Stimulated activated naive CD8-positive, alpha-beta T cell treated with anti-CD3 and anti-CD28 coated beads, Interleukin-15, amount 100 ng/mL, for 72 hours (primary cell): ENCODE measurements at regions not wholly inside any gene's neighbourhood (a gene's known extent, or its start where the extent isn't known, plus 50 kb on each side); places are given as distances from the start of the nearest gene placed in this dataset.

ENCODE experiments used
- ATAC-seq: fragments of 150-1000 bp; cut with Tn5 transposase; 2 replicates; pipeline ENCODE4 v1.10.0; 2021; ENCODE audit warnings: mild to moderate bottlenecking, moderate library complexity
- DNase-seq, 2 donors: peaks; one replicate each; pipeline ENCODE4 v3.0.0; 2021 to 2022
- H3K27ac Mint-ChIP-seq, 2 donors: one replicate each; pipeline ENCODE4 v1.8.0; 2022; ENCODE audit warnings: mild to moderate bottlenecking in 2 of 2, mixed read lengths in 2 of 2, moderate library complexity in 2 of 2
- H3K27me3 Mint-ChIP-seq: one replicate; pipeline ENCODE4 v1.8.0; 2022; ENCODE audit warnings: mixed read lengths
- H3K4me1 Mint-ChIP-seq: one replicate; pipeline ENCODE4 v1.8.0; 2022; ENCODE audit warnings: mild to moderate bottlenecking, mixed read lengths
- H3K4me3 Mint-ChIP-seq, 2 donors: one replicate each; pipeline ENCODE4 v1.8.0; 2022; ENCODE audit warnings: mild to moderate bottlenecking in 2 of 2, mixed read lengths in 2 of 2, moderate library complexity in 1 of 2
- H3K9me3 Mint-ChIP-seq, 2 donors: one replicate each; pipeline ENCODE4 v1.8.0; 2022; ENCODE audit warnings: mixed read lengths in 2 of 2

DNA sequence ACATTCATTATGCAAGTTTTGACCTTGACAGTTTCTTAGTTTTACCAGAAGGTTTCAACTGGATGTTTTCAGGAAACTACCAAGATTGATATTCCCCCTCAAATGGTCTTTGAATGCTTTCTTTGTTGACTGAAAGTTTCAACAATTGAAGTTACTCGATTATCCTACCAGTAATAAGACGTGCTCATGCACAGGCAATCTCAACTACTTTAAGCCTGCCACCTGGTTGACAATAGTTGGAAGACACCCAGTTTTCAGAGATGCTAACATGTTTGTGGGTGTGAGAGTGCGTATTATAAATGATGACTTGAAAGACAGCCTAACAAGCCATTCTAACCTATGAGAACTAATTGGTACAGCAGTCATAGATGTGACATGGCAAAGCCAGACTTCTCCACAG, 73.4 kb upstream of the ITPRID1 start:
- DNase-seq, result no peak
- no peak for ATAC-seq
- Mint-ChIP-seq H3K27ac (no peak overlapping the region), H3K4me1 (no peaks in the 10 kb centered on the region), H3K4me3 (no peak overlapping the region), H3K27me3 (no peaks in the 10 kb centered on the region), H3K9me3 (peaks cover 0 to under 1% of the 10 kb centered on the region in 2 donors)

DNA sequence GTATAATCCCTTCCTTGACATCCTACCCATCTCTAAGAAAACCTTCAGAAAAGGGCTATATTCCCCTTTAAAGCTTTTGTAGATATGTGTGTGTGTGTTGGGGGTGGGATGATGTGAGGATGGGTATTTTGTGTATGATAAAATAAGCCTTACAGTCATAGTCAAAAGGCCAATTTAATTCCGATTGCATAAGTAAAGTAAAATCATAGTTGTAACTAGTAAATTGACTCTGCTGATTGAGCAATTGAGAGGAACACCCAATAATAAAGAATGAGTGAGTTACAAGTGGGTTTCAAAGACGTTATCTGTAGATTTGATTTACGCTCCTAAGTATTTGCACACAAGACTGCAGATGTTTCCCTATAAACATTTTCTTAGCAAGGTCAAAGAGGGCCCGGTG, 71.3 kb upstream of the ITPRID1 start:
- Mint-ChIP-seq H3K27me3 (no peaks in the 10 kb centered on the region), H3K4me3 (no peak overlapping the region), H3K4me1 (no peaks in the 10 kb centered on the region), H3K27ac (no peak overlapping the region), H3K9me3 (no peaks in the 10 kb centered on the region)
- ATAC-seq (no peak), DNase-seq (no peak)

DNA sequence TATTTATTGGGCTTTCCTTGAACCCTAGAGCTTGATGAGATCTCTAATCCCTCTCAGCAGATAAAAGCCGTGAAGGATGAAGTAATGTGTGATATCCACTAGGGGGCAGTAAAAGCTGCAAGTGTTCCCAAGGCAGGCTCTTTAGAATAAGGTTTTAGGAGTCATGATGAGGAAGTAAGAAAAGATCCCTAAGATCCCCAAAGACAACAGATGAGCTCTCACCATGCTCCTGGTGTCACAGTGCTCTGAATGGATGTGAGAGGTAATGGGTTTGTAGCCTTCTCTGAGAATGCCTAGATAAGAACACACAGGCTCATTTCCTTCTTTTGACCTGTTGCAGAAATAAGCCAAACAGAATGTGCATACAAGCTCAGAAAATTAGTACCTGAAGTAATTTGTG, 70.4 kb upstream of the ITPRID1 start:
- no peaks in the 10 kb centered on the region for H3K9me3 Mint-ChIP-seq
- no peaks in the 10 kb centered on the region for H3K4me1 Mint-ChIP-seq
- no peaks in the 10 kb centered on the region for H3K27me3 Mint-ChIP-seq
- H3K4me3 Mint-ChIP-seq, result no peak overlapping the region
- ATAC-seq, result no peak
- DNase-seq, result peak in 1 of 2 donors; percentile 3
- H3K27ac Mint-ChIP-seq, result no peak overlapping the region

GRCh38 chr7:31444196-31444595, 69.7 kb upstream of the ITPRID1 start:
- Mint-ChIP-seq H3K9me3 (no peaks in the 10 kb centered on the region), H3K27ac (peak overlapping the region in 1 of 2 donors; percentile 28), H3K4me3 (no peak overlapping the region), H3K4me1 (no peaks in the 10 kb centered on the region), H3K27me3 (no peaks in the 10 kb centered on the region)
- no peak for DNase-seq
- no peak for ATAC-seq

GRCh38 chr7:31445686-31446355, 68.1 kb upstream of the ITPRID1 start:
- H3K4me3 Mint-ChIP-seq, result no peak overlapping the region
- DNase-seq (no peak), ATAC-seq (no peak)
- peaks cover 0 to 9% of the 10 kb centered on the region in 2 donors for H3K9me3 Mint-ChIP-seq
- H3K27me3 Mint-ChIP-seq, result no peaks in the 10 kb centered on the region
- H3K27ac Mint-ChIP-seq, result no peak overlapping the region
- no peaks in the 10 kb centered on the region for H3K4me1 Mint-ChIP-seq

- H3K27me3 Mint-ChIP-seq, result no peaks in the 10 kb centered on the region
- no peak for DNase-seq
- H3K4me3 Mint-ChIP-seq, result no peak overlapping the region
- peaks cover 0 to 9% of the 10 kb centered on the region in 2 donors for H3K9me3 Mint-ChIP-seq
- no peak overlapping the region for H3K27ac Mint-ChIP-seq
- no peaks in the 10 kb centered on the region for H3K4me1 Mint-ChIP-seq
- ATAC-seq, result no peak
Observed at GRCh38 chr7:31448649-31449048, 65.2 kb upstream of the ITPRID1 start.

- no peak overlapping the region for H3K27ac Mint-ChIP-seq
- DNase-seq (no peak), ATAC-seq (no peak)
- H3K4me1 Mint-ChIP-seq, result no peaks in the 10 kb centered on the region
- H3K4me3 Mint-ChIP-seq, result no peak overlapping the region
- H3K27me3 Mint-ChIP-seq, result no peaks in the 10 kb centered on the region
- peaks cover under 1 to 4% of the 10 kb centered on the region in 2 donors for H3K9me3 Mint-ChIP-seq
Observed at GRCh38 chr7:31455844-31456243, 58.0 kb upstream of the ITPRID1 start.

DNA sequence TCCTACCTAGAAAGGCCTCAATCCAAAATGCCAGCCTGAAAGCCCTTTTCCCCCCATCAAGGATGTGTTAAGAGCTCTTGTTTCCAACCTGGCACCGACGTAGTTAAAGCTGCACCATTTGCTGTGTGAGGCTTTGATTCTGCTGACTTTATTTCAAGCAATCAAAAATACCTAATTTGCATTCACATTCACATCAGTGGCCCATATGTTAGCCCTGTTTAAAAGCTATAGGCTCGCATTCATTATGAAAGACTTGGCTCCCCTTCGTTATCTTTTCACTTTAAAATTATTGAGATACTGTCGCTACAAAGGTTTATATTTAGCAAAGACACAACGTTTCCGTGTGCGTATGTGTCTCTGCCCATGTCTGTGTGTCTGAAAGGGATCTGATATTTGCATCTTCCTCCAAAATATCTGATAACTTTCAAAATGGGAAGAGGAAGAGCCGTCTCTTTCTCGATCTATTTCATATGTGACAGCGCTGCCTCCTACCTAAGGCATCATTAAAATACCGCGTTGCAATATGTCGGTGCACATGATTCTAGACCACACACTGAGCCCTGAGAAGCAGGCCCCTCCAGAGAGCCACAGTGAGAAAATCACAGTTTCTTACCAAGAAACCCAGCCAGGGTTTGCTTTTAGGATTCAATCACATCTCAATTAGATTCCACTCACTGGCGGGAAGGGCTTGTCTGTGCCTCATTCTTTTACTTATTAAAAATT, 57.1 kb upstream of the ITPRID1 start:
- Mint-ChIP-seq H3K27me3 (no peaks in the 10 kb centered on the region), H3K27ac (no peak overlapping the region), H3K4me1 (no peaks in the 10 kb centered on the region), H3K4me3 (no peak overlapping the region), H3K9me3 (peaks cover 0 to 4% of the 10 kb centered on the region in 2 donors)
- ATAC-seq (no peak), DNase-seq (no peak)

- H3K4me3 Mint-ChIP-seq, result no peak overlapping the region
- H3K4me1 Mint-ChIP-seq, result no peaks in the 10 kb centered on the region
- H3K27ac Mint-ChIP-seq, result no peak overlapping the region
Observed at GRCh38 chr7:31457551-31457950, 56.3 kb upstream of the ITPRID1 start.

GRCh38 chr7:31458203-31458602, 55.7 kb upstream of the ITPRID1 start:
- H3K9me3 Mint-ChIP-seq, result peaks cover 0 to 4% of the 10 kb centered on the region in 2 donors
- ATAC-seq (no peak), DNase-seq (no peak)
- no peaks in the 10 kb centered on the region for H3K4me1 Mint-ChIP-seq
- no peak overlapping the region for H3K4me3 Mint-ChIP-seq
- no peak overlapping the region for H3K27ac Mint-ChIP-seq
- peaks cover 5% of the 10 kb centered on the region for H3K27me3 Mint-ChIP-seq

More at GRCh38 chr7:31457551-31457950, 56.3 kb upstream of the ITPRID1 start:
- peaks cover under 1% of the 10 kb centered on the region for H3K27me3 Mint-ChIP-seq
- DNase-seq, result no peak
- H3K9me3 Mint-ChIP-seq, result peaks cover 0 to 4% of the 10 kb centered on the region in 2 donors
- ATAC-seq, result no peak

DNA sequence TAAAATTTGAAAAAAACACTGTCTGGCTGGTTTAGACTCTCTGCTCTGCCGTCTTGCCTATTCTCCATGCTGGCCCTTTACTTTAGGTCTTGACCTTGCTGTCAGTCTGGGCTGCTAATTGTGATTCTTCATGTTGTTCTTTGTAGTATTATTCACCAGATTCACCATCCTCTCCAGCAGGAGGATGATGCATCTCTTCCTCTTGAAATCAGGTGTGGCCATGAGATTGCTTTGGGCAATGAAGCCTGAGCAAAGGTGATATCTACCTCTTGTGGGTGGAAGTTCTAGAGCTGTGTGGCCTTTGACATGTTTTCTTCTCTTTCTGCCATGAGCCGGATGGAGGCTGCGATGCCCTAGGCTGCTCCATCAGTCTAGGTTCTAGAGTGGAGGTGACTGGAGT, 51.3 kb upstream of the ITPRID1 start:
- Mint-ChIP-seq H3K4me1 (no peaks in the 10 kb centered on the region), H3K9me3 (peaks cover 0 to 5% of the 10 kb centered on the region in 2 donors), H3K27me3 (peaks cover 5% of the 10 kb centered on the region), H3K27ac (no peak overlapping the region), H3K4me3 (no peak overlapping the region)
- no peak for DNase-seq
- ATAC-seq, result no peak
